ENCODE measurements at regions not wholly inside any gene's neighbourhood (a gene's known extent, or its start where the extent isn't known, plus 50 kb on each side); places are given as distances from the start of the nearest gene placed in this dataset.

DNA sequence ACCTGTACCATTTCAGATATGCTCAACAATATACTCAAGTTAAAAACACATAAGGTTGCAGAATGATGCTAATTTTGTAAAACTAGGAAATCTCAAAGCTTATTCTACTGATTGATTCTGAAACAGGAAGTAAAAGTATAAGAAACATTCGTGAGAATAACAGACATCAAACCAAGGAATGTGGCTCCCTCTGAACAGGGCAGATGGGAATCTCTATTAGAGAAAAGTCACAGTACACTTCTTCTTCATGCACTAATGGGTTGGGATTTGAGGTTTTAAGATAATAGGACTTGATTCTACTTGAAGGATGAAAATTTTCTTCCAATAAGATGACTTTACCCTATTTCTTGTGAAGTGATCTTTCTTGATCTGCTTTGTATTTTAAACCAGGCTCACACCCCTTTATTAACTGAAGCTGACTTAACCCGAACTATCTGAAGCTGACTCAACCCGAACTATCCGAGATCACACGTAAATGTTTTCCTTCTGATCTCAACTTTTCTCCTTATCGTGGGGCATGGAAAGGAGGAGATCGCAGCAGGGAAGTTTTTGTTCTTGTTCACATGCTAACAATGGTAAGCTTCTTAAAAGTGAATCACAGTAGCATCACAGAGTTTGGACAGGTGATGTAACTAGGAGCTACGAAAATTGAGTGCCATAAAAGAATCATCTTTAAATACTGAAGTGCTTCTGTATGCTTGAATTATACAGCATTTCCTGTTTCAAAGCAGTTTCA lies 363.1 kb upstream of the ZFP42 start:
- TF ChIP-seq, protein P1, sequence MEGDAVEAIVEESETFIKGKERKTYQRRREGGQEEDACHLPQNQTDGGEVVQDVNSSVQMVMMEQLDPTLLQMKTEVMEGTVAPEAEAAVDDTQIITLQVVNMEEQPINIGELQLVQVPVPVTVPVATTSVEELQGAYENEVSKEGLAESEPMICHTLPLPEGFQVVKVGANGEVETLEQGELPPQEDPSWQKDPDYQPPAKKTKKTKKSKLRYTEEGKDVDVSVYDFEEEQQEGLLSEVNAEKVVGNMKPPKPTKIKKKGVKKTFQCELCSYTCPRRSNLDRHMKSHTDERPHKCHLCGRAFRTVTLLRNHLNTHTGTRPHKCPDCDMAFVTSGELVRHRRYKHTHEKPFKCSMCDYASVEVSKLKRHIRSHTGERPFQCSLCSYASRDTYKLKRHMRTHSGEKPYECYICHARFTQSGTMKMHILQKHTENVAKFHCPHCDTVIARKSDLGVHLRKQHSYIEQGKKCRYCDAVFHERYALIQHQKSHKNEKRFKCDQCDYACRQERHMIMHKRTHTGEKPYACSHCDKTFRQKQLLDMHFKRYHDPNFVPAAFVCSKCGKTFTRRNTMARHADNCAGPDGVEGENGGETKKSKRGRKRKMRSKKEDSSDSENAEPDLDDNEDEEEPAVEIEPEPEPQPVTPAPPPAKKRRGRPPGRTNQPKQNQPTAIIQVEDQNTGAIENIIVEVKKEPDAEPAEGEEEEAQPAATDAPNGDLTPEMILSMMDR (IDR thresholded peaks at IDR 0.05; ENCODE audit: insufficient read depth, low read depth, low read length): no peak
- no peak for DNase-seq (ENCODE audit: low read depth)
- POLR2A ChIA-PET: no interaction called here
- H3K4me3 ChIP-seq (ENCODE audit: low read depth, low read length): no peak overlapping the region
- CTCF ChIA-PET: no interaction called here
- H3K27me3 ChIP-seq (ENCODE audit: control insufficient read depth, insufficient read depth, low read length): no peaks in the 10 kb centered on the region
- H3K36me3 ChIP-seq (ENCODE audit: control insufficient read depth, insufficient read depth, low read length): no peaks in the 10 kb centered on the region

DNA sequence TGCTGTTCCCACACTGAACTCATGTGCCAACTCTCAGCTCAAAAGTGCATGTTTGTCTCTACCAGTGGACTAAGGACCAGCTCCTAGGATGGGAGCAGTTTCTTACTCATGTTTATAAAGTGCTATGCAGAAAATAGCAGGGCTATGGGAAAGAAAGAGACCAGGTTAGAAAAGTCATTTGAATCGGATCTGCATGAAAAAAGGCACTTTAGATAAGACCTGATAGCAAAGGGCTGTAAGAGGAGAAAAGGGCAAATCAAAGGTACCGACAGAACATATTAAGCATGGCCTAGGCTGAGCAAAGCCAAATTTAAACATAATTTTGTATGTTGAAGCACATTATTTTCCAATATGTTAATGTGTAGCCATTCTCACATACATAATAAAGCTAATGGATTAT lies 362.3 kb upstream of the ZFP42 start:
- POLR2A ChIA-PET: no interaction called here
- TF ChIP-seq, protein P1 (IDR thresholded peaks at IDR 0.05; ENCODE audit: insufficient read depth, low read depth, low read length): no peak
- CTCF ChIA-PET: no interaction called here
- DNase-seq (ENCODE audit: low read depth): no peak
- Histone ChIP-seq H3K36me3 (ENCODE audit: control insufficient read depth, insufficient read depth, low read length) (no peaks in the 10 kb centered on the region), H3K4me3 (ENCODE audit: low read depth, low read length) (no peak overlapping the region), H3K27me3 (ENCODE audit: control insufficient read depth, insufficient read depth, low read length) (no peaks in the 10 kb centered on the region)

DNA sequence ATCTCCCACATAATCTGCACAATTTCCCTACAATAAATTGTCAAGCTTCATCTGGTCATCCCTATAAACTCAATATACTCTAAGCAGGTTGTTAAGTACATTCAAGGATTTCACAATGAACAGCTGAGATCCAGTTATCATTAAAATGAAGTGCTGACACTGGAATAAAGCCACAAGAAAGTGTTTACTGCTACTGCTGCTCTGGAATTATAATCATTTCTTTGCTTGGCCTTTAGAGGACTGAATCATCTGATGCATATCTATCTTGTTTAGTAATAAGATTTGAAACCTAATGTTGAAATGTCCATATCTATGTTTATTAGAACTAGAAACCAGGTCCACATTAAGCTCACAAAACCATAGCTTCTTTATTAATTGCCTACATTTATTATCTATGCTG lies 338.6 kb upstream of the ZFP42 start:
- CTCF ChIA-PET: no interaction called here
- Histone ChIP-seq H3K4me3 (ENCODE audit: low read depth, low read length) (no peak overlapping the region), H3K27me3 (ENCODE audit: control insufficient read depth, insufficient read depth, low read length) (no peaks in the 10 kb centered on the region), H3K36me3 (ENCODE audit: control insufficient read depth, insufficient read depth, low read length) (no peaks in the 10 kb centered on the region)
- TF ChIP-seq, protein P1 (IDR thresholded peaks at IDR 0.05; ENCODE audit: insufficient read depth, low read depth, low read length): no peak
- no peak for DNase-seq (ENCODE audit: low read depth)
- POLR2A ChIA-PET: no interaction called here

DNA sequence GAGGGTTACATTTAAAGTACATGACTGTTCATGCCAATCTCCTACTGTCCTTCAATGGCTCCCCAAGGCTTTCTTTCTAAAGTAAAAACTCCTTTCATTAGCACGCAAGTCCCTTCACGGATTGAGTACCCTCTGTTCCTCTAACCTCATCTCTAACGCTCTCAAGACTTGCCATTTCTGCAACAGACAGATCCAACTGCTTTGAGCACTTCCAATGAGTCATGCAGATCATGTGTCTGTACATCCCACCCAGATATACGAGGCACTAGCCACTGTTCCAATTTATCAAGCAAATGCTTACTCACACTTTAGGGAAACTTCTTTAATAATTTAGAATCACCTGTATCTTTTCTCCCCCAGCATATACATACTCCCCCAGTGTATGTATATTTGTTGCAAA lies 332.5 kb upstream of the ZFP42 start:
- no peak overlapping the region for H3K4me3 ChIP-seq (ENCODE audit: low read depth, low read length)
- H3K27me3 ChIP-seq (ENCODE audit: control insufficient read depth, insufficient read depth, low read length): no peaks in the 10 kb centered on the region
- no peaks in the 10 kb centered on the region for H3K36me3 ChIP-seq (ENCODE audit: control insufficient read depth, insufficient read depth, low read length)
- TF ChIP-seq, protein P1 (IDR thresholded peaks at IDR 0.05; ENCODE audit: insufficient read depth, low read depth, low read length): no peak
- no peak for DNase-seq (ENCODE audit: low read depth)
- CTCF ChIA-PET: interaction anchor here (0.6 kb wide), 1 partner anchor 72 kb away, joined by 3 read pairs; no protein-coding TSS in a partner anchor
- POLR2A ChIA-PET: no interaction called here

DNA sequence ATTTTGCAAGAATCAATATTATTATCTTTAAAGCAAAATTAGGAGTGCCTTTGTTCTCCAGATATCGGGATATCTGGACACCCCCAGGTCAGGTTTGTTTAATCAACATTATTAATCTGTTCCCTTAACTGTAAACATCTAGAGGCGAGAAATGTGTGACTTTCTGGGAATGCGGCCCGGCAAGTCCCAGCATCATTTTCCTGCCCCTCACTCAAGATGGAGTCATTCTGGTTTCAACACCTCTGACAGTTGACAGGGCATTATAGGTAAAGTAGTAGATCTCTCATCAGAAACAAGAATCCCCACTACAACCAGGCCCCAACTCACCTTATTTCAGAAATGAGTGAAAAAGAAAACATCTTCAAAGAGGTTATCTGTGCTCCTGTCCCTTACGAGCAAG lies 331.6 kb upstream of the ZFP42 start:
- Histone ChIP-seq H3K36me3 (ENCODE audit: control insufficient read depth, insufficient read depth, low read length) (no peaks in the 10 kb centered on the region), H3K27me3 (ENCODE audit: control insufficient read depth, insufficient read depth, low read length) (no peaks in the 10 kb centered on the region), H3K4me3 (ENCODE audit: low read depth, low read length) (no peak overlapping the region)
- ChIA-PET POLR2A (no interaction called here), CTCF (no interaction called here)
- TF ChIP-seq, protein P1 (IDR thresholded peaks at IDR 0.05; ENCODE audit: insufficient read depth, low read depth, low read length): no peak
- no peak for DNase-seq (ENCODE audit: low read depth)

Data from BJ (cell line).